PC-9 (cell line): ENCODE measurements at regions not wholly inside any gene's neighbourhood (a gene's known extent, or its start where the extent isn't known, plus 50 kb on each side); places are given as distances from the start of the nearest gene placed in this dataset.

ENCODE experiments used
- BruUV-seq: library from RNA; stranded (reverse); fragments of 400-500 nt; replicated peaks from 2 replicates; lab custom pipeline; 2021; lab: Mats Ljungman, UMichigan
- CTCF ChIA-PET: fragments of 300-600 bp; sonication (Branson Sonifier 250); formaldehyde crosslinking; loops from one replicate; lab custom pipeline; 2022; ENCODE audit warnings: antibody characterized with exemption; lab: Charles Lee
- POLR2A ChIA-PET: fragments of 300-600 bp; sonication (Branson Sonifier 250); formaldehyde crosslinking; loops from one replicate; lab custom pipeline; 2022; ENCODE audit warnings: antibody characterized with exemption; ENCODE audit not compliant: unreplicated experiment; lab: Charles Lee
- DNase-seq, 2 experiments: peaks; one replicate each; pipeline versions ENCODE4 v3.0.0 to v3.0.0-alpha.2; 2015 to 2022; ENCODE audit warnings: mixed read lengths in 1 of 2
- H2AFZ ChIP-seq: fragments of 200-600 bp; sonication (generic); 2 replicates; pipeline ENCODE4 v1.8.1; 2017; ENCODE audit warnings: antibody characterized with exemption
- H3F3A ChIP-seq: fragments of 200-600 bp; sonication (generic); 2 replicates; pipeline ENCODE4 v1.8.1; 2017; ENCODE audit warnings: antibody characterized with exemption, mild to moderate bottlenecking, low read depth; ENCODE audit not compliant: insufficient read depth
- H3K27ac ChIP-seq: fragments of 200-600 bp; sonication (generic); 2 replicates; pipeline ENCODE4 v1.6.1; 2016; ENCODE audit warnings: mixed run types
- H3K27me3 ChIP-seq: fragments of 200-600 bp; sonication (generic); 2 replicates; pipeline ENCODE4 v1.6.1; 2016; ENCODE audit warnings: low read depth, mixed run types; ENCODE audit not compliant: insufficient read depth
- H3K36me3 ChIP-seq: fragments of 200-600 bp; sonication (generic); 2 replicates; pipeline ENCODE4 v1.6.1; 2016; ENCODE audit warnings: low read depth, mixed run types
- H3K4me1 ChIP-seq: fragments of 200-600 bp; sonication (generic); replicated peaks from 2 replicates; pipeline ENCODE4 v1.6.1; 2016; ENCODE audit warnings: mixed run types; ENCODE audit not compliant: insufficient read depth
- H3K4me2 ChIP-seq: fragments of 200-600 bp; sonication (generic); 2 replicates; pipeline ENCODE4 v1.6.1; 2017; ENCODE audit warnings: mixed run types
- H3K4me3 ChIP-seq: fragments of 200-600 bp; sonication (generic); 2 replicates; pipeline ENCODE4 v1.6.1; 2016; ENCODE audit warnings: mixed run types
- H3K79me2 ChIP-seq: fragments of 200-600 bp; sonication (generic); 2 replicates; pipeline ENCODE4 v1.6.1; 2017; ENCODE audit warnings: low read depth, mixed run types
- H3K9me2 ChIP-seq: fragments of 200-600 bp; sonication (generic); 2 replicates; pipeline ENCODE4 v1.8.1; 2017; ENCODE audit warnings: mild to moderate bottlenecking; ENCODE audit not compliant: insufficient read depth
- H3K9me3 ChIP-seq: fragments of 200-600 bp; sonication (generic); 2 replicates; pipeline ENCODE4 v1.8.1; 2016; ENCODE audit warnings: low read depth; ENCODE audit not compliant: insufficient read depth
- H4K20me1 ChIP-seq: fragments of 200-600 bp; sonication (generic); 2 replicates; pipeline ENCODE4 v1.8.1; 2017; ENCODE audit not compliant: insufficient read depth
- EZH2 ChIP-seq: fragments of 200-600 bp; sonication (generic); IDR thresholded peaks from 2 replicates; pipeline ENCODE4 v1.8.0; 2017; ENCODE audit warnings: antibody characterized with exemption, low read depth
- intact Hi-C: fragments of 100-400 bp; cut with micrococcal nuclease; formaldehyde crosslinking; loops from one replicate; pipeline ENCODE4 v1.10.0; 2022; ENCODE audit not compliant: unreplicated experiment
- TF ChIP-seq, protein P1 (sequence below): fragments of 200-600 bp; sonication (generic); conservative IDR thresholded peaks from 2 replicates; pipeline ENCODE4 v1.6.1; 2017; ENCODE audit warnings: mixed run types, antibody characterized with exemption, mild to moderate bottlenecking, moderate library complexity

DNA sequence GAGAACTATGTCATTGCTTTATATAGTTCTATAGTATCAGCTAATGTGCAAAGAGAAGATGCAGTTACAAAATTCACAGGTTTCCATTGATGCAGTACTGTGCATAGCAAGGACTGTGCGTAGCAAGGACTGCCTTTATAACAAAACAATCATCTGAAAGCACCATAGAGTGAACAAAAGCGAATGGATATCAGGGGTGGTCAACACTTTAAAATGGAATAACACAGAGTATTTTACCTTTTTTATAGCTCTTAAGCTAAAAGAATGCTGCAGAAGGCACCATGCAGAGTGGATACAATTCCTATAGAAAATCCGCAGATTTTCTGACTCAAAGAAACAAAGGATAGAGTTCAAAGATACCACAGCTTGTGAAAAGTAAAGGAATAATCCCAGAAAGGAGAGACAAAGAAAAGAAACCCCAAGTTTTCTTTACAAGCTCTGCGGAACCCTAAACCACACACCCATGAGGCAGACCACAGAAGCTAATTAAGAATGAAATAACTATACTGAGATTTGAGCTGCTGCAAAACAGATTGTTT is 229.9 kb upstream of the DTNA start:
- TF ChIP-seq, protein P1, sequence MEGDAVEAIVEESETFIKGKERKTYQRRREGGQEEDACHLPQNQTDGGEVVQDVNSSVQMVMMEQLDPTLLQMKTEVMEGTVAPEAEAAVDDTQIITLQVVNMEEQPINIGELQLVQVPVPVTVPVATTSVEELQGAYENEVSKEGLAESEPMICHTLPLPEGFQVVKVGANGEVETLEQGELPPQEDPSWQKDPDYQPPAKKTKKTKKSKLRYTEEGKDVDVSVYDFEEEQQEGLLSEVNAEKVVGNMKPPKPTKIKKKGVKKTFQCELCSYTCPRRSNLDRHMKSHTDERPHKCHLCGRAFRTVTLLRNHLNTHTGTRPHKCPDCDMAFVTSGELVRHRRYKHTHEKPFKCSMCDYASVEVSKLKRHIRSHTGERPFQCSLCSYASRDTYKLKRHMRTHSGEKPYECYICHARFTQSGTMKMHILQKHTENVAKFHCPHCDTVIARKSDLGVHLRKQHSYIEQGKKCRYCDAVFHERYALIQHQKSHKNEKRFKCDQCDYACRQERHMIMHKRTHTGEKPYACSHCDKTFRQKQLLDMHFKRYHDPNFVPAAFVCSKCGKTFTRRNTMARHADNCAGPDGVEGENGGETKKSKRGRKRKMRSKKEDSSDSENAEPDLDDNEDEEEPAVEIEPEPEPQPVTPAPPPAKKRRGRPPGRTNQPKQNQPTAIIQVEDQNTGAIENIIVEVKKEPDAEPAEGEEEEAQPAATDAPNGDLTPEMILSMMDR: no peak
- no peak for TF ChIP-seq EZH2
- Histone ChIP-seq H3K27ac (no peak overlapping the region), H3K9me3 (no peaks in the 10 kb centered on the region), H3K9me2 (no peaks in the 10 kb centered on the region), H3K4me3 (no peak overlapping the region), H3K36me3 (no peaks in the 10 kb centered on the region), H4K20me1 (no peaks in the 10 kb centered on the region), H3K4me1 (no peaks in the 10 kb centered on the region), H2AFZ (no peak overlapping the region), H3K4me2 (no peak overlapping the region), H3K79me2 (no peaks in the 10 kb centered on the region), H3F3A (no peaks in the 10 kb centered on the region), H3K27me3 (no peaks in the 10 kb centered on the region)
- BruUV-seq: no TSS peak
- intact Hi-C loops: no loop called here
- DNase-seq: no peak
- CTCF ChIA-PET: no interaction called here
- POLR2A ChIA-PET: no interaction called here

DNA sequence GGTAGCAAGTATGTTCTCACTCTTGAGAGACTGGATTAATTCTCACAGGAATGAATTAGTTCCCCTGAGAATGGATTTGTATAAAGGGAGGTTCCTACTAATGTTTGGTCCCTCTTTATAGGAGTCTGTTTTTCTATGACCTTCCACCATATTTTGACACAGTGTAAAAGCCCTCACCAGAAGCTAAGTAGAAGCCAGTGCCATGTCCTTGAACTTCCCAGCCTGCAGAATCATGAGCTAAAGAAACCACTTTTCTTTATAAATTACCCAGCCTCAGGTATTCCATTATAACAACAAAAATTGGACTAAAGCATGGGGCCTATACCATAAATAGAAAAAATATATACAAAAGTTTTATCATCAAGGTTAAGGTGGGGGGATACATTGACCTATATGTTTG is 227.9 kb upstream of the DTNA start:
- no TSS peak for BruUV-seq
- H3K4me1 ChIP-seq: no peaks in the 10 kb centered on the region
- H3K27ac ChIP-seq: no peak overlapping the region
- DNase-seq: no peak
- intact Hi-C loops: no loop called here
- H3K27me3 ChIP-seq: no peaks in the 10 kb centered on the region
- H3K79me2 ChIP-seq: no peaks in the 10 kb centered on the region
- H3K4me3 ChIP-seq: no peak overlapping the region
- TF ChIP-seq, protein P1: no peak
- no peak for TF ChIP-seq EZH2
- H2AFZ ChIP-seq: no peak overlapping the region
- H3K9me2 ChIP-seq: no peaks in the 10 kb centered on the region
- H3F3A ChIP-seq: no peaks in the 10 kb centered on the region
- no peaks in the 10 kb centered on the region for H3K9me3 ChIP-seq
- H4K20me1 ChIP-seq: no peaks in the 10 kb centered on the region
- no peaks in the 10 kb centered on the region for H3K36me3 ChIP-seq
- POLR2A ChIA-PET: no interaction called here
- H3K4me2 ChIP-seq: no peak overlapping the region
- CTCF ChIA-PET: no interaction called here

DNA sequence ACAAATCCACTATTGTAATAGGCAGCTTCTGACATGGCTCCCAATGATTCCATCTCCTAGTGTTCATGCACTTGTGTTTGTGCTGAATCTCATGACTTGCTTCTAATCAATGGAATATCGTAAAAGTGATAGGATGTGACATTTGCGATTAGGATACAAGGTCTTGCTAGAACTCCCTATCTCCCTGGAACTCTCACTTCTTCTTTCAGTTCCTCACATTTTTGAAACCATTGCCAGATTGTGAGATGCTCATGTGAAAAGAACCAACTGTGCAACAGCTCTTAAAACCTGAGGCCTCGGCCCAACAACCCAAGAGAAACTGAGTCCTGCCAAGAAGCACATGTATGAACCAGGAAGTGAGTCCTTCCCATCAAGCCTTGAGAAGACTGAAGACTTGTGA is 226.9 kb upstream of the DTNA start:
- Histone ChIP-seq H3F3A (no peaks in the 10 kb centered on the region), H3K9me3 (no peaks in the 10 kb centered on the region), H3K27me3 (no peaks in the 10 kb centered on the region), H2AFZ (no peak overlapping the region), H3K9me2 (no peaks in the 10 kb centered on the region), H3K79me2 (no peaks in the 10 kb centered on the region), H3K36me3 (no peaks in the 10 kb centered on the region), H3K27ac (no peak overlapping the region), H3K4me1 (no peaks in the 10 kb centered on the region), H4K20me1 (no peaks in the 10 kb centered on the region), H3K4me2 (no peak overlapping the region), H3K4me3 (no peak overlapping the region)
- DNase-seq: no peak
- intact Hi-C loops: no loop called here
- ChIA-PET CTCF (no interaction called here), POLR2A (no interaction called here)
- TF ChIP-seq, protein P1: no peak
- TF ChIP-seq EZH2: no peak
- BruUV-seq: no TSS peak
